ENCODE measurements at regions not wholly inside any gene's neighbourhood (a gene's known extent, or its start where the extent isn't known, plus 50 kb on each side); places are given as distances from the start of the nearest gene placed in this dataset.

GRCh38 chr10:30176776-30177533, 117.6 kb upstream of the JCAD start:
- no peak overlapping the region for H2AFZ ChIP-seq (ENCODE audit: low read length)
- no peaks in the 10 kb centered on the region for H3K27me3 ChIP-seq (ENCODE audit: insufficient read depth, low read length)
- no peaks in the 10 kb centered on the region for H3K79me2 ChIP-seq (ENCODE audit: insufficient read depth, low read length)
- H3K4me3 ChIP-seq (ENCODE audit: insufficient read depth, low read length), result no peak overlapping the region
- H3K9me3 ChIP-seq (ENCODE audit: low read depth, low read length), result no peaks in the 10 kb centered on the region
- H3K27ac ChIP-seq (ENCODE audit: low read depth, low read length), result peak overlapping the region; percentile 10
- no peaks in the 10 kb centered on the region for H4K20me1 ChIP-seq (ENCODE audit: insufficient read depth, low read length)
- no peak overlapping the region for H3K4me2 ChIP-seq (ENCODE audit: insufficient read depth, low read length)
- TF ChIP-seq, protein P1, sequence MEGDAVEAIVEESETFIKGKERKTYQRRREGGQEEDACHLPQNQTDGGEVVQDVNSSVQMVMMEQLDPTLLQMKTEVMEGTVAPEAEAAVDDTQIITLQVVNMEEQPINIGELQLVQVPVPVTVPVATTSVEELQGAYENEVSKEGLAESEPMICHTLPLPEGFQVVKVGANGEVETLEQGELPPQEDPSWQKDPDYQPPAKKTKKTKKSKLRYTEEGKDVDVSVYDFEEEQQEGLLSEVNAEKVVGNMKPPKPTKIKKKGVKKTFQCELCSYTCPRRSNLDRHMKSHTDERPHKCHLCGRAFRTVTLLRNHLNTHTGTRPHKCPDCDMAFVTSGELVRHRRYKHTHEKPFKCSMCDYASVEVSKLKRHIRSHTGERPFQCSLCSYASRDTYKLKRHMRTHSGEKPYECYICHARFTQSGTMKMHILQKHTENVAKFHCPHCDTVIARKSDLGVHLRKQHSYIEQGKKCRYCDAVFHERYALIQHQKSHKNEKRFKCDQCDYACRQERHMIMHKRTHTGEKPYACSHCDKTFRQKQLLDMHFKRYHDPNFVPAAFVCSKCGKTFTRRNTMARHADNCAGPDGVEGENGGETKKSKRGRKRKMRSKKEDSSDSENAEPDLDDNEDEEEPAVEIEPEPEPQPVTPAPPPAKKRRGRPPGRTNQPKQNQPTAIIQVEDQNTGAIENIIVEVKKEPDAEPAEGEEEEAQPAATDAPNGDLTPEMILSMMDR (IDR thresholded peaks at IDR 0.05; ENCODE audit: extremely low read depth, low read depth, low read length), result no peak
- DNase-seq (ENCODE audit: insufficient read length, low spot score, missing footprints), result no peak
- H3K36me3 ChIP-seq (ENCODE audit: insufficient read depth, low read length), result no peaks in the 10 kb centered on the region
- peaks cover 30% of the 10 kb centered on the region for H3K4me1 ChIP-seq (ENCODE audit: insufficient read depth, low read length)

DNA sequence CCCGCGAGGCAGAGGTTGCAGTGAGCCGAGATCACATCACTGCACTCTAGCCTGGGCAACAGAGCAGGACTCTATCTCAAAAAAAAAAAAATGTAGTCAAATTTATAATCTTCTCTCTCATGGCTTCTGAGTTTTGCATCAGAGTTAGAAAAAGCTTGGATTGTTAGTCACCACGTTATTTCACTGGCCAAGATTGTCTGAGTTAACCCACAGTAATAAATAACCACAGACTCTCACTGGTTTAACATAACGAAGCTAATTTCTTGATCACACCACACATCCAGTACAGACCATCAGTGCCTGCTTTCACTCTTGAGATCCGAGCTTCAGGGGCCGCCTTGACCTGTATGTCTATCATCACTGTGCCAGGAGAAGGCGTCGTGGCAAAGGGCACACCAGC, 116.8 kb upstream of the JCAD start:
- DNase-seq (ENCODE audit: insufficient read length, low spot score, missing footprints), result peak; percentile 86
- H3K4me1 ChIP-seq (ENCODE audit: insufficient read depth, low read length), result peaks cover 24% of the 10 kb centered on the region

GRCh38 chr10:30172673-30173072, 113.3 kb upstream of the JCAD start:
- Histone ChIP-seq H4K20me1 (ENCODE audit: insufficient read depth, low read length) (no peaks in the 10 kb centered on the region), H3K79me2 (ENCODE audit: insufficient read depth, low read length) (no peaks in the 10 kb centered on the region), H3K27me3 (ENCODE audit: insufficient read depth, low read length) (no peaks in the 10 kb centered on the region), H3K9me3 (ENCODE audit: low read depth, low read length) (no peaks in the 10 kb centered on the region), H3K4me2 (ENCODE audit: insufficient read depth, low read length) (no peak overlapping the region), H3K4me3 (ENCODE audit: insufficient read depth, low read length) (no peak overlapping the region), H3K27ac (ENCODE audit: low read depth, low read length) (no peak overlapping the region), H3K36me3 (ENCODE audit: insufficient read depth, low read length) (no peaks in the 10 kb centered on the region), H3K4me1 (ENCODE audit: insufficient read depth, low read length) (peaks cover 21% of the 10 kb centered on the region), H2AFZ (ENCODE audit: low read length) (no peak overlapping the region)
- DNase-seq (ENCODE audit: insufficient read length, low spot score, missing footprints), result no peak
- TF ChIP-seq, protein P1 (IDR thresholded peaks at IDR 0.05; ENCODE audit: extremely low read depth, low read depth, low read length), result no peak

More for the DNA sequence above, 116.8 kb upstream of the JCAD start:
- Histone ChIP-seq H3K4me2 (ENCODE audit: insufficient read depth, low read length) (peak overlapping the region; percentile 54), H4K20me1 (ENCODE audit: insufficient read depth, low read length) (no peaks in the 10 kb centered on the region), H3K27me3 (ENCODE audit: insufficient read depth, low read length) (no peaks in the 10 kb centered on the region), H3K36me3 (ENCODE audit: insufficient read depth, low read length) (no peaks in the 10 kb centered on the region), H3K4me3 (ENCODE audit: insufficient read depth, low read length) (no peak overlapping the region), H2AFZ (ENCODE audit: low read length) (no peak overlapping the region), H3K9me3 (ENCODE audit: low read depth, low read length) (no peaks in the 10 kb centered on the region), H3K79me2 (ENCODE audit: insufficient read depth, low read length) (no peaks in the 10 kb centered on the region), H3K27ac (ENCODE audit: low read depth, low read length) (peak overlapping the region; percentile 10)
- TF ChIP-seq, protein P1 (IDR thresholded peaks at IDR 0.05; ENCODE audit: extremely low read depth, low read depth, low read length), result no peak

GRCh38 chr10:30172091-30172490, 112.7 kb upstream of the JCAD start:
- no peaks in the 10 kb centered on the region for H3K27me3 ChIP-seq (ENCODE audit: insufficient read depth, low read length)
- DNase-seq (ENCODE audit: insufficient read length, low spot score, missing footprints), result no peak
- H3K4me3 ChIP-seq (ENCODE audit: insufficient read depth, low read length), result no peak overlapping the region
- H3K4me2 ChIP-seq (ENCODE audit: insufficient read depth, low read length), result no peak overlapping the region
- no peaks in the 10 kb centered on the region for H3K9me3 ChIP-seq (ENCODE audit: low read depth, low read length)
- H4K20me1 ChIP-seq (ENCODE audit: insufficient read depth, low read length), result no peaks in the 10 kb centered on the region
- H3K79me2 ChIP-seq (ENCODE audit: insufficient read depth, low read length), result no peaks in the 10 kb centered on the region
- TF ChIP-seq, protein P1 (IDR thresholded peaks at IDR 0.05; ENCODE audit: extremely low read depth, low read depth, low read length), result no peak
- no peak overlapping the region for H3K27ac ChIP-seq (ENCODE audit: low read depth, low read length)
- no peak overlapping the region for H2AFZ ChIP-seq (ENCODE audit: low read length)
- H3K4me1 ChIP-seq (ENCODE audit: insufficient read depth, low read length), result peaks cover 21% of the 10 kb centered on the region
- H3K36me3 ChIP-seq (ENCODE audit: insufficient read depth, low read length), result no peaks in the 10 kb centered on the region

Measured in osteoblast (primary cell).